Liver (tissue), 8 donors: ENCODE measurements at regions not wholly inside any gene's neighbourhood (a gene's known extent, or its start where the extent isn't known, plus 50 kb on each side); places are given as distances from the start of the nearest gene placed in this dataset.

Experiments used
- DNase-seq: peaks from one replicate; pipeline ENCODE4 v3.0.0-alpha.2; 2017; ENCODE audit warnings: low spot score
- H3K27ac ChIP-seq, 2 donors: one replicate each; pipeline ENCODE4 v1.7.0; 2013; ENCODE audit warnings: inconsistent platforms in 2 of 2, low read length in 2 of 2, control low read depth in 1 of 2, low read depth in 1 of 2, mild to moderate bottlenecking in 1 of 2
- H3K27me3 ChIP-seq, 4 donors: one replicate each; pipeline versions ENCODE4 v1.6.1 to v1.7.0; 2013; ENCODE audit warnings: low read length in 3 of 4, inconsistent platforms in 1 of 4, mild to moderate bottlenecking in 1 of 4, moderate library complexity in 1 of 4; ENCODE audit not compliant: control insufficient read depth in 4 of 4, insufficient read depth in 4 of 4
- H3K36me3 ChIP-seq, 4 donors: one replicate each; pipeline versions ENCODE4 v1.6.1 to v1.7.0; 2013; ENCODE audit warnings: low read length in 3 of 4, mild to moderate bottlenecking in 3 of 4, low read depth in 1 of 4, moderate library complexity in 1 of 4; ENCODE audit not compliant: control insufficient read depth in 4 of 4, insufficient read depth in 3 of 4
- H3K4me1 ChIP-seq, 4 donors: one replicate each; pipeline versions ENCODE4 v1.6.1 to v1.7.0; 2013; ENCODE audit warnings: low read length in 3 of 4, mild to moderate bottlenecking in 3 of 4, moderate library complexity in 1 of 4; ENCODE audit not compliant: control insufficient read depth in 4 of 4, insufficient read depth in 4 of 4
- H3K4me3 ChIP-seq, 3 donors: one replicate each; pipeline versions ENCODE4 v1.6.1 to v1.7.0; 2013; ENCODE audit warnings: low read length in 3 of 3, control low read depth in 1 of 3, low read depth in 1 of 3, mild to moderate bottlenecking in 1 of 3
- H3K9ac ChIP-seq, 2 donors: one replicate each; pipeline ENCODE4 v1.7.0; 2013; ENCODE audit warnings: low read length in 2 of 2, mild to moderate bottlenecking in 2 of 2, moderate library complexity in 2 of 2, control low read depth in 1 of 2, low read depth in 1 of 2
- H3K9me3 ChIP-seq, 4 donors: one replicate each; pipeline versions ENCODE4 v1.6.1 to v1.7.0; 2013; ENCODE audit warnings: low read length in 3 of 4; ENCODE audit not compliant: control insufficient read depth in 4 of 4
- EGR1 ChIP-seq, 2 donors: IDR thresholded peaks; 2 replicates each; pipeline ENCODE4 v1.6.1; 2016 to 2018; ENCODE audit warnings: antibody characterized with exemption in 2 of 2, low read depth in 2 of 2
- FOXA2 ChIP-seq: IDR thresholded peaks from 2 replicates; pipeline ENCODE4 v1.6.1; 2016; ENCODE audit warnings: antibody characterized with exemption
- GABPA ChIP-seq, 2 donors: IDR thresholded peaks in 1 of 2; conservative IDR thresholded peaks in 1 of 2; 2 replicates each; pipeline ENCODE4 v1.6.1; 2016; ENCODE audit warnings: antibody characterized with exemption in 2 of 2, mild to moderate bottlenecking in 1 of 2, moderate library complexity in 1 of 2
- HNF4A ChIP-seq, 2 donors: conservative IDR thresholded peaks; 2 replicates each; pipeline ENCODE4 v1.6.1; 2016; ENCODE audit warnings: antibody characterized with exemption in 2 of 2, mild to moderate bottlenecking in 2 of 2
- HNF4G ChIP-seq: IDR thresholded peaks from 2 replicates; pipeline ENCODE4 v1.6.1; 2016; ENCODE audit warnings: antibody characterized with exemption
- JUND ChIP-seq, 2 donors: IDR thresholded peaks; 2 replicates each; pipeline ENCODE4 v1.6.1; 2016; ENCODE audit warnings: antibody characterized with exemption in 2 of 2
- NR2F2 ChIP-seq: IDR thresholded peaks from 2 replicates; pipeline ENCODE4 v1.6.1; 2016; ENCODE audit warnings: antibody characterized with exemption
- SP1 ChIP-seq: IDR thresholded peaks from 2 replicates; pipeline ENCODE4 v1.6.1; 2018; ENCODE audit warnings: antibody characterized with exemption, mild to moderate bottlenecking
- TAF1 ChIP-seq: conservative IDR thresholded peaks from 2 replicates; pipeline ENCODE4 v1.6.1; 2016; ENCODE audit warnings: antibody characterized with exemption, mild to moderate bottlenecking
- YY1 ChIP-seq: IDR thresholded peaks from 2 replicates; pipeline ENCODE4 v1.6.1; 2016; ENCODE audit warnings: antibody characterized with exemption, mild to moderate bottlenecking
- WGBS: extraction: QIAGEN DNeasy Blood & Tissue Kit; methylation state at CpG from one replicate; pipeline ENCODE4 v1.1.7; 2013; 5-methylcytosine and 5-hydroxymethylcytosine counted together
- TF ChIP-seq, protein P1 (sequence below): IDR thresholded peaks from 2 replicates; pipeline ENCODE4 v1.6.1; 2016; ENCODE audit warnings: antibody characterized with exemption, mild to moderate bottlenecking
- TF ChIP-seq, protein P2 (sequence below): IDR thresholded peaks from 2 replicates; pipeline ENCODE4 v1.6.1; 2016; ENCODE audit warnings: antibody characterized with exemption
- TF ChIP-seq, protein P3 (sequence below): fragments of 150-350 bp; IDR thresholded peaks from 2 replicates; pipeline ENCODE4 v1.5.1; 2017; ENCODE audit warnings: improper control_type of control experiment, low read depth, low read length; ENCODE audit not compliant: missing input control
- TF ChIP-seq, protein P4 (sequence below): IDR thresholded peaks from 2 replicates; pipeline ENCODE4 v1.6.1; 2016; ENCODE audit warnings: antibody characterized with exemption
- donor health status: healthy.
- donor health status: healthy.
- donor health status: healthy.
- donor health status: healthy.
- donor health status: healthy.

DNA sequence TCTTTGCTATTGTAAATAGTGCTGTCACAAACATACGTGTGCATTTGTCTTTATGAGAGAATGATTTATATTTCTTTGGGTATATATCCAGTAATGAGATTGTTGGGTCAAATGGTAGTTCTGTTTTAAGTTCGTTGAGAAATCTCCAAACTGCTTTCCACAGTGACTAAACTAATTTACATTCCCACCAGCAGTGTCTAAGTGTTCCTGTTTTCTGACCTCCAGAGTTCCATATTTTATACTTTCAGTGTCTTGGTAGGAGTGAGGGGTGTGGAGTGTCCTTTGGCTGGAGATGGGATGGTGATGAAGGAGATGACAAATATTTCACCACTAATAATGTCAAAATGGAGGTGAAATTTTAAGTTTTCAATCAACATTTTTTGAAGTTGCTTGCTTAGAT is 86.4 kb downstream of the DACT1 start:
- H3K4me1 ChIP-seq, result no peaks in the 10 kb centered on the region

DNA sequence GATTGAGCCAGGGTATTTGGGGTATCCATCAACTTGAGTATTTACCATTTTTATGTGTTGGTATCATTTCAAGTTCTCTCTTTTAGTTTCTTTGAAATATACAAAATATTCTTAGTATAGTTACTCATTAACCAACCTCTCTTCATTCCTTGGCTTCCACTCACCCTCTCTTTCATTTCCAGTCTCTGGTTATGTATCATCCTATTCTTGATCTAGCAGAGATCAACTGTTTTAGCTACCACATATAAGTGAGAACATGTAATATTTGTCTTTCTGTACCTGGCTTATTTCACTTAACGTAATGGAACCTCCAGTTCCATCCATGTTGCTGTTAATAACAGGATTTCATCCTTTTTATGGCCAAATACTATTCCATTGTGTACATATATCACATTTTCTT is 86.9 kb downstream of the DACT1 start:
- DNase-seq, result no peak
- H3K4me1 ChIP-seq, result no peaks in the 10 kb centered on the region
- no peak overlapping the region for H3K4me3 ChIP-seq
- no peaks in the 10 kb centered on the region for H3K9me3 ChIP-seq
- no peaks in the 10 kb centered on the region for H3K27me3 ChIP-seq
- no peaks in the 10 kb centered on the region for H3K36me3 ChIP-seq
- WGBS, result 75% methylated on average over 1 of the region's 1 CpG
- no peak overlapping the region for H3K9ac ChIP-seq
- H3K27ac ChIP-seq, result no peak overlapping the region
- TF ChIP-seq GABPA (IDR thresholded peaks at IDR 0.05 in 1 of 2, conservative IDR thresholded peaks at IDR 0.05 in 1 of 2) (no peak), EGR1 (IDR thresholded peaks at IDR 0.05; ENCODE audit: low read depth in 2 of 2) (no peak), JUND (IDR thresholded peaks at IDR 0.05) (no peak), YY1 (no peak), HNF4A (conservative IDR thresholded peaks at IDR 0.05) (no peak), HNF4G (no peak), FOXA2 (no peak)
- TF ChIP-seq, protein P1, sequence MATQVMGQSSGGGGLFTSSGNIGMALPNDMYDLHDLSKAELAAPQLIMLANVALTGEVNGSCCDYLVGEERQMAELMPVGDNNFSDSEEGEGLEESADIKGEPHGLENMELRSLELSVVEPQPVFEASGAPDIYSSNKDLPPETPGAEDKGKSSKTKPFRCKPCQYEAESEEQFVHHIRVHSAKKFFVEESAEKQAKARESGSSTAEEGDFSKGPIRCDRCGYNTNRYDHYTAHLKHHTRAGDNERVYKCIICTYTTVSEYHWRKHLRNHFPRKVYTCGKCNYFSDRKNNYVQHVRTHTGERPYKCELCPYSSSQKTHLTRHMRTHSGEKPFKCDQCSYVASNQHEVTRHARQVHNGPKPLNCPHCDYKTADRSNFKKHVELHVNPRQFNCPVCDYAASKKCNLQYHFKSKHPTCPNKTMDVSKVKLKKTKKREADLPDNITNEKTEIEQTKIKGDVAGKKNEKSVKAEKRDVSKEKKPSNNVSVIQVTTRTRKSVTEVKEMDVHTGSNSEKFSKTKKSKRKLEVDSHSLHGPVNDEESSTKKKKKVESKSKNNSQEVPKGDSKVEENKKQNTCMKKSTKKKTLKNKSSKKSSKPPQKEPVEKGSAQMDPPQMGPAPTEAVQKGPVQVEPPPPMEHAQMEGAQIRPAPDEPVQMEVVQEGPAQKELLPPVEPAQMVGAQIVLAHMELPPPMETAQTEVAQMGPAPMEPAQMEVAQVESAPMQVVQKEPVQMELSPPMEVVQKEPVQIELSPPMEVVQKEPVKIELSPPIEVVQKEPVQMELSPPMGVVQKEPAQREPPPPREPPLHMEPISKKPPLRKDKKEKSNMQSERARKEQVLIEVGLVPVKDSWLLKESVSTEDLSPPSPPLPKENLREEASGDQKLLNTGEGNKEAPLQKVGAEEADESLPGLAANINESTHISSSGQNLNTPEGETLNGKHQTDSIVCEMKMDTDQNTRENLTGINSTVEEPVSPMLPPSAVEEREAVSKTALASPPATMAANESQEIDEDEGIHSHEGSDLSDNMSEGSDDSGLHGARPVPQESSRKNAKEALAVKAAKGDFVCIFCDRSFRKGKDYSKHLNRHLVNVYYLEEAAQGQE, result no peak
- TF ChIP-seq, protein P2, sequence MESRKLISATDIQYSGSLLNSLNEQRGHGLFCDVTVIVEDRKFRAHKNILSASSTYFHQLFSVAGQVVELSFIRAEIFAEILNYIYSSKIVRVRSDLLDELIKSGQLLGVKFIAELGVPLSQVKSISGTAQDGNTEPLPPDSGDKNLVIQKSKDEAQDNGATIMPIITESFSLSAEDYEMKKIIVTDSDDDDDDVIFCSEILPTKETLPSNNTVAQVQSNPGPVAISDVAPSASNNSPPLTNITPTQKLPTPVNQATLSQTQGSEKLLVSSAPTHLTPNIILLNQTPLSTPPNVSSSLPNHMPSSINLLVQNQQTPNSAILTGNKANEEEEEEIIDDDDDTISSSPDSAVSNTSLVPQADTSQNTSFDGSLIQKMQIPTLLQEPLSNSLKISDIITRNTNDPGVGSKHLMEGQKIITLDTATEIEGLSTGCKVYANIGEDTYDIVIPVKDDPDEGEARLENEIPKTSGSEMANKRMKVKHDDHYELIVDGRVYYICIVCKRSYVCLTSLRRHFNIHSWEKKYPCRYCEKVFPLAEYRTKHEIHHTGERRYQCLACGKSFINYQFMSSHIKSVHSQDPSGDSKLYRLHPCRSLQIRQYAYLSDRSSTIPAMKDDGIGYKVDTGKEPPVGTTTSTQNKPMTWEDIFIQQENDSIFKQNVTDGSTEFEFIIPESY, result no peak

More for the DNA sequence above, 86.4 kb downstream of the DACT1 start:
- Histone ChIP-seq H3K4me3 (no peak overlapping the region), H3K9ac (no peak overlapping the region), H3K27ac (no peak overlapping the region), H3K27me3 (no peaks in the 10 kb centered on the region), H3K9me3 (no peaks in the 10 kb centered on the region), H3K36me3 (no peaks in the 10 kb centered on the region)
- DNase-seq, result no peak
- TF ChIP-seq, protein P3, sequence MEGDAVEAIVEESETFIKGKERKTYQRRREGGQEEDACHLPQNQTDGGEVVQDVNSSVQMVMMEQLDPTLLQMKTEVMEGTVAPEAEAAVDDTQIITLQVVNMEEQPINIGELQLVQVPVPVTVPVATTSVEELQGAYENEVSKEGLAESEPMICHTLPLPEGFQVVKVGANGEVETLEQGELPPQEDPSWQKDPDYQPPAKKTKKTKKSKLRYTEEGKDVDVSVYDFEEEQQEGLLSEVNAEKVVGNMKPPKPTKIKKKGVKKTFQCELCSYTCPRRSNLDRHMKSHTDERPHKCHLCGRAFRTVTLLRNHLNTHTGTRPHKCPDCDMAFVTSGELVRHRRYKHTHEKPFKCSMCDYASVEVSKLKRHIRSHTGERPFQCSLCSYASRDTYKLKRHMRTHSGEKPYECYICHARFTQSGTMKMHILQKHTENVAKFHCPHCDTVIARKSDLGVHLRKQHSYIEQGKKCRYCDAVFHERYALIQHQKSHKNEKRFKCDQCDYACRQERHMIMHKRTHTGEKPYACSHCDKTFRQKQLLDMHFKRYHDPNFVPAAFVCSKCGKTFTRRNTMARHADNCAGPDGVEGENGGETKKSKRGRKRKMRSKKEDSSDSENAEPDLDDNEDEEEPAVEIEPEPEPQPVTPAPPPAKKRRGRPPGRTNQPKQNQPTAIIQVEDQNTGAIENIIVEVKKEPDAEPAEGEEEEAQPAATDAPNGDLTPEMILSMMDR, result no peak
- TF ChIP-seq, protein P1, result no peak
- TF ChIP-seq EGR1 (IDR thresholded peaks at IDR 0.05; ENCODE audit: low read depth in 2 of 2), result no peak
- no peak for TF ChIP-seq HNF4G
- no peak for TF ChIP-seq NR2F2
- TF ChIP-seq SP1, result no peak
- TF ChIP-seq, protein P2, result no peak
- TF ChIP-seq YY1, result no peak
- no peak for TF ChIP-seq GABPA (IDR thresholded peaks at IDR 0.05 in 1 of 2, conservative IDR thresholded peaks at IDR 0.05 in 1 of 2)
- no peak for TF ChIP-seq TAF1
- TF ChIP-seq, protein P4, sequence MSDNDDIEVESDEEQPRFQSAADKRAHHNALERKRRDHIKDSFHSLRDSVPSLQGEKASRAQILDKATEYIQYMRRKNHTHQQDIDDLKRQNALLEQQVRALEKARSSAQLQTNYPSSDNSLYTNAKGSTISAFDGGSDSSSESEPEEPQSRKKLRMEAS, result no peak
- TF ChIP-seq FOXA2, result no peak
- no peak for TF ChIP-seq HNF4A (conservative IDR thresholded peaks at IDR 0.05)
- WGBS, result 67% methylated on average over 2 of the region's 2 CpGs
